ENCODE measurements at regions not wholly inside any gene's neighbourhood (a gene's known extent, or its start where the extent isn't known, plus 50 kb on each side); places are given as distances from the start of the nearest gene placed in this dataset.

GRCh38 chr13:29676535-29676934 is 81.0 kb upstream of the SLC7A1 start:
- no TSS peak for BruUV-seq (replicated peaks)
- 62% methylated on average over 2 of the region's 4 CpGs for WGBS (ENCODE audit: insufficient coverage, insufficient replicate concordance, low lambda C conversion rate, missing lambda C conversion rate)
- ChIA-PET CTCF (interaction anchor here (0.7 to 1.0 kb wide), 2 partner anchors 10 to 168 kb away, joined by 3 to 9 read pairs; no protein-coding TSS in a partner anchor), SMC1A (ENCODE audit: uncharacterized antibody, unreplicated experiment) (no interaction called here), POLR2A (interaction anchor here (0.7 kb wide), 1 partner anchor 141 kb away, joined by 6 read pairs; no protein-coding TSS in a partner anchor), RAD21 (ENCODE audit: unreplicated experiment) (no interaction called here)
- no peaks in the 10 kb centered on the region for H3K79me2 ChIP-seq (ENCODE audit: control insufficient read depth, insufficient read depth, low read length)
- H3K4me3 ChIP-seq, result no peak overlapping the region
- intact Hi-C loops (cut with micrococcal nuclease; ENCODE audit: unreplicated experiment), result no loop called here
- H3K9ac ChIP-seq (ENCODE audit: control insufficient read depth, insufficient read depth, low read length), result no peak overlapping the region
- in situ Hi-C loops (cut with MboI), result no loop called here
- FAIRE-seq, result no peak
- no peaks in the 10 kb centered on the region for H3K36me3 ChIP-seq (ENCODE audit: control insufficient read depth in 2 of 2, insufficient read depth in 2 of 2, low read length in 1 of 2)
- no peak for ATAC-seq
- no peaks in the 10 kb centered on the region for H4K20me1 ChIP-seq (ENCODE audit: control insufficient read depth, insufficient read depth)
- H3K27me3 ChIP-seq (replicated peaks in 1 of 2; ENCODE audit: control insufficient read depth in 2 of 2, insufficient read depth in 2 of 2, low read length in 1 of 2), result no peaks in the 10 kb centered on the region
- H3K4me1 ChIP-seq (ENCODE audit: control insufficient read depth, insufficient read depth, low read length), result no peaks in the 10 kb centered on the region
- H3K27ac ChIP-seq (ENCODE audit: control insufficient read depth, insufficient read depth), result no peak overlapping the region
- no peak for DNase-seq (ENCODE audit: low read depth, low spot score)
- H2AFZ ChIP-seq (ENCODE audit: control insufficient read depth, low read depth, low read length), result no peak overlapping the region
- H3K9me3 ChIP-seq (replicated peaks; ENCODE audit: control insufficient read depth, insufficient read depth, low read length), result no peaks in the 10 kb centered on the region
- H3K4me2 ChIP-seq (ENCODE audit: control insufficient read depth, insufficient read depth), result no peak overlapping the region
- TF ChIP-seq CTCF (IDR thresholded peaks at IDR 0.05 in 2 of 3, conservative IDR thresholded peaks at IDR 0.05 in 1 of 3; ENCODE audit: control insufficient read depth in 2 of 3, extremely low read depth in 1 of 3, insufficient read depth in 1 of 3, low read depth in 3 of 3, low read length in 3 of 3) (no peak), SREBF2 (IDR thresholded peaks at IDR 0.05; ENCODE audit: low read length) (no peak), PAX8 (IDR thresholded peaks at IDR 0.05) (no peak), TBL1XR1 (IDR thresholded peaks at IDR 0.05; ENCODE audit: low read depth, low read length) (no peak), RBBP5 (conservative IDR thresholded peaks at IDR 0.05) (no peak), IRF3 (IDR thresholded peaks at IDR 0.05) (no peak), ZNF384 (IDR thresholded peaks at IDR 0.05; ENCODE audit: borderline replicate concordance, low read depth, low read length) (no peak)

Measured in GM12878 (cell line).